Epithelial cell of proximal tubule (primary cell): ENCODE measurements at regions not wholly inside any gene's neighbourhood (a gene's known extent, or its start where the extent isn't known, plus 50 kb on each side); places are given as distances from the start of the nearest gene placed in this dataset.

Experiments
- DNase-seq: peaks from one replicate; pipeline ENCODE4 v3.0.0-alpha.2; 2011; ENCODE audit warnings: low read depth
- H3K4me3 ChIP-seq: 2 replicates; pipeline ENCODE4 v1.5.1; 2011; ENCODE audit warnings: low read depth, mild to moderate bottlenecking, low read length
- TF ChIP-seq, protein P1 (sequence below): conservative IDR thresholded peaks from 2 replicates; pipeline ENCODE4 v1.5.1; 2012; ENCODE audit warnings: low read depth, mild to moderate bottlenecking, low read length

- no peak overlapping the region for H3K4me3 ChIP-seq
- no peak for DNase-seq
- TF ChIP-seq, protein P1, sequence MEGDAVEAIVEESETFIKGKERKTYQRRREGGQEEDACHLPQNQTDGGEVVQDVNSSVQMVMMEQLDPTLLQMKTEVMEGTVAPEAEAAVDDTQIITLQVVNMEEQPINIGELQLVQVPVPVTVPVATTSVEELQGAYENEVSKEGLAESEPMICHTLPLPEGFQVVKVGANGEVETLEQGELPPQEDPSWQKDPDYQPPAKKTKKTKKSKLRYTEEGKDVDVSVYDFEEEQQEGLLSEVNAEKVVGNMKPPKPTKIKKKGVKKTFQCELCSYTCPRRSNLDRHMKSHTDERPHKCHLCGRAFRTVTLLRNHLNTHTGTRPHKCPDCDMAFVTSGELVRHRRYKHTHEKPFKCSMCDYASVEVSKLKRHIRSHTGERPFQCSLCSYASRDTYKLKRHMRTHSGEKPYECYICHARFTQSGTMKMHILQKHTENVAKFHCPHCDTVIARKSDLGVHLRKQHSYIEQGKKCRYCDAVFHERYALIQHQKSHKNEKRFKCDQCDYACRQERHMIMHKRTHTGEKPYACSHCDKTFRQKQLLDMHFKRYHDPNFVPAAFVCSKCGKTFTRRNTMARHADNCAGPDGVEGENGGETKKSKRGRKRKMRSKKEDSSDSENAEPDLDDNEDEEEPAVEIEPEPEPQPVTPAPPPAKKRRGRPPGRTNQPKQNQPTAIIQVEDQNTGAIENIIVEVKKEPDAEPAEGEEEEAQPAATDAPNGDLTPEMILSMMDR: no peak
These were observed 427.8 kb downstream of the ZNF608 start for GRCh38 chr5:124318661-124319060.

- no peak overlapping the region for H3K4me3 ChIP-seq
- TF ChIP-seq, protein P1: no peak
- DNase-seq: no peak
These were observed 429.0 kb downstream of the ZNF608 start for GRCh38 chr5:124317451-124317850.

- H3K4me3 ChIP-seq: no peak overlapping the region
- DNase-seq: no peak
- TF ChIP-seq, protein P1: no peak
These were observed 430.6 kb downstream of the ZNF608 start for GRCh38 chr5:124315741-124316415.

GRCh38 chr5:124310453-124310852, 436.0 kb downstream of the ZNF608 start:
- TF ChIP-seq, protein P1: no peak
- H3K4me3 ChIP-seq: no peak overlapping the region
- DNase-seq: no peak

DNA sequence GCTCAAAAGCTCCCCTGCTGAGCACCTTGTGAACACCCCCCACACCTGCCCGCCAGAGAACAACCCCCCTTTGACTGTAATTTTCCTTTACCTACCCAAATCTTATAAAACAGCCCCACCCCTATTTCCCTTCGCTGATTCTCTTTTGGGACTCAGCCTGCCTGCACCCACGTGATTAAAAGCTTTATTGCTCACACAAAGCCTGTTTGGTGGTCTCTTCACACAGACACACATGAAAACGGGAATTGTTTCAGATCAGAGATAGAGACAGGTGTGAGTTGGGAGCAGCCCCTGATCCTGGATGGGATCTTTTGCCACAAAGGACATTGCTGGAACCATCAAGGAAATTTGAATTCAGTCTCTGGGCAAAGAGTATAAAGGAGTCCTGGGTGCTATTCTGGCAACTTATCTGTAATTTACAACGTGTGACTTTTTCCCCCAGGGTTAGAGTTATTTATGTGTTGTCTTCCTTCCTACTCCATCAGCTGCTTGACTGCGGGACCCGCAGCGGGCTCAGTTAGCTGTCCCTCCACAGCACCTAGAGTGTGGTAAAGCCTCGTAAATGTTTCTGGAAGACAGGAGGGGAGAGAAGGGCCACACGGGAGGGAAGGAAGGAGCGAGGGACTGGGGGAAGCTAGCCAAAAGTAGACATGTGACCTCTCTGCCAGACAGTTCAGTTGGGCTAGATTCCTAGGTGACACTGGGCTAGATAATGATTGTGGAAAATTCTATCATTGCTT, 437.0 kb downstream of the ZNF608 start:
- DNase-seq: no peak
- no peak overlapping the region for H3K4me3 ChIP-seq
- TF ChIP-seq, protein P1: no peak

GRCh38 chr5:124303366-124303765, 443.1 kb downstream of the ZNF608 start:
- no peak overlapping the region for H3K4me3 ChIP-seq
- no peak for DNase-seq
- TF ChIP-seq, protein P1: no peak
